Brain microvascular endothelial cell (primary cell): ENCODE measurements at regions not wholly inside any gene's neighbourhood (a gene's known extent, or its start where the extent isn't known, plus 50 kb on each side); places are given as distances from the start of the nearest gene placed in this dataset.
"Not testable (repeated sequence)": the region's sequence is repeated elsewhere in the genome, so short reads cannot be mapped to it uniquely, and the experiment has no call there.

ENCODE experiments used
- DNase-seq: peaks from one replicate; pipeline ENCODE4 v3.0.0-alpha.2; 2020
- H3K27ac ChIP-seq: fragments of 250-450 bp; sonication (Bioruptor Pico); 2 replicates; pipeline ENCODE4 v1.5.1; 2020; ENCODE audit warnings: mild to moderate bottlenecking, moderate library complexity
- H3K27me3 ChIP-seq: fragments of 250-450 bp; sonication (Bioruptor Pico); replicated peaks from 2 replicates; pipeline ENCODE4 v1.5.1; 2020; ENCODE audit warnings: mild to moderate bottlenecking
- H3K36me3 ChIP-seq: fragments of 250-450 bp; sonication (Bioruptor Pico); replicated peaks from 2 replicates; pipeline ENCODE4 v1.5.1; 2020; ENCODE audit warnings: mild to moderate bottlenecking
- H3K4me3 ChIP-seq: 2 replicates; pipeline ENCODE4 v1.5.1; 2011; ENCODE audit warnings: low read depth, mild to moderate bottlenecking, control low read depth, low read length, moderate library complexity
- in situ Hi-C: cut with HindIII; loops from 2 replicates; pipeline ENCODE4 v1.10.0; 2017; ENCODE audit warnings: low sequenced_read_pairs, low pct_ligation_motif_present
- TF ChIP-seq, protein P1 (sequence below): IDR thresholded peaks from 2 replicates; pipeline ENCODE4 v1.5.1; 2011; ENCODE audit warnings: low read depth, mild to moderate bottlenecking, moderate library complexity, low read length, control low read depth, inconsistent platforms; ENCODE audit errors: missing control alignments

GRCh38 chr6:137712587-137712986 is 154.5 kb upstream of the TNFAIP3 start:
- no peak overlapping the region for H3K27ac ChIP-seq
- no peaks in the 10 kb centered on the region for H3K27me3 ChIP-seq
- DNase-seq: no peak
- TF ChIP-seq, protein P1, sequence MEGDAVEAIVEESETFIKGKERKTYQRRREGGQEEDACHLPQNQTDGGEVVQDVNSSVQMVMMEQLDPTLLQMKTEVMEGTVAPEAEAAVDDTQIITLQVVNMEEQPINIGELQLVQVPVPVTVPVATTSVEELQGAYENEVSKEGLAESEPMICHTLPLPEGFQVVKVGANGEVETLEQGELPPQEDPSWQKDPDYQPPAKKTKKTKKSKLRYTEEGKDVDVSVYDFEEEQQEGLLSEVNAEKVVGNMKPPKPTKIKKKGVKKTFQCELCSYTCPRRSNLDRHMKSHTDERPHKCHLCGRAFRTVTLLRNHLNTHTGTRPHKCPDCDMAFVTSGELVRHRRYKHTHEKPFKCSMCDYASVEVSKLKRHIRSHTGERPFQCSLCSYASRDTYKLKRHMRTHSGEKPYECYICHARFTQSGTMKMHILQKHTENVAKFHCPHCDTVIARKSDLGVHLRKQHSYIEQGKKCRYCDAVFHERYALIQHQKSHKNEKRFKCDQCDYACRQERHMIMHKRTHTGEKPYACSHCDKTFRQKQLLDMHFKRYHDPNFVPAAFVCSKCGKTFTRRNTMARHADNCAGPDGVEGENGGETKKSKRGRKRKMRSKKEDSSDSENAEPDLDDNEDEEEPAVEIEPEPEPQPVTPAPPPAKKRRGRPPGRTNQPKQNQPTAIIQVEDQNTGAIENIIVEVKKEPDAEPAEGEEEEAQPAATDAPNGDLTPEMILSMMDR: no peak
- no peaks in the 10 kb centered on the region for H3K36me3 ChIP-seq
- H3K4me3 ChIP-seq: no peak overlapping the region
- in situ Hi-C loops: no loop called here

- in situ Hi-C loops: no loop called here
- DNase-seq: no peak
- H3K4me3 ChIP-seq: no peak overlapping the region
- no peak overlapping the region for H3K27ac ChIP-seq
- no peaks in the 10 kb centered on the region for H3K27me3 ChIP-seq
- TF ChIP-seq, protein P1: no peak
- H3K36me3 ChIP-seq: no peaks in the 10 kb centered on the region
These were observed 151.4 kb upstream of the TNFAIP3 start for GRCh38 chr6:137715589-137716045.

DNA sequence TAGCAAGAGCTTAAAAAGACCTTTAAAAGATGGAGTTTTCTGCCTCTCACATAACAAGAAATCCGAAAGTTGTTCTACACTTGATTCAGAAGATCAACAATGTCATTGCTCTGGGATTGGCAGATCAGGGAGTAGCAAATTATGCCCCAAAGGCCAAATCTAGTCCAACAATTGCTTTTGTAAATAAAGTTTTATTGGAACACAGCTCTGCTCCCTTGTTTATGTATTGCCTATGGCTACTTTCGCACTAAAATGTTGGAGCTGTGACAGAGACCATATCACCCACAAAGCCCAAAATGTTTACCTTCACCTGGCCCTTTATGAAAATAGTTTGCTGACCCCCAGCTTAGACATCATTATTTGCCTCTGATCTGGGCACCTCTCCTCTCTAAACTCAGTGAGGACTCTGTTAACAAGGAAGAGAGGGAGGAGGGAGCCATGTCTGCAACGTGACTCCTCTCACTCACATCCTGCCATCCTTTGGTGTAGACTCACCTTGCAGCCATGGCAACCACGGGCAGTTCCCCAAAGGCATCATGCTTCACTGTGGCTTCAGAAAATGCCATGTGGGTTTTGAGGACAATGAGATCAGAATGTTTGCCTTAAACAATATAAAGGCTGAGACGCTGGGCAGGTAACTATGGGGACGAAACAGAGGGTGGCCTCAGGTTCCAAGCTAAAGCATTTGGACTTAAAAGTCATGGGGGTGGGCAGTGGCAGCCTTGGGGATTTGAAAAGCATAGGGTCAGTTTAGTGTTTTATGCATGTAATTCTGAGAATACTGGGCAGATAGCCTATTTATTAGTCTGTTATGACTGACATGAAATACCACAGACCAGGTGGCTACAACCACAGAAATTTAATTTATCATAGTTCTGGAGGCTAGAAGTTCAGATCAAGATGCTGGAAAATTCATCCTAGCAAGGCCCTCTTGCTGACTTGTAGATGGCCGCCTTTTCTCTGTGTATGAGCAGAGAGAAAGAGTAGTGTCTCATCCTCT is 149.7 kb upstream of the TNFAIP3 start:
- Histone ChIP-seq H3K27ac (no peak overlapping the region), H3K36me3 (no peaks in the 10 kb centered on the region), H3K27me3 (no peaks in the 10 kb centered on the region), H3K4me3 (no peak overlapping the region)
- TF ChIP-seq, protein P1: no peak
- DNase-seq: no peak
- in situ Hi-C loops: no loop called here

- H3K36me3 ChIP-seq, in situ Hi-C loops, H3K27me3 ChIP-seq, DNase-seq, H3K27ac ChIP-seq, H3K4me3 ChIP-seq: not testable (repeated sequence)
These were observed 148.2 kb upstream of the TNFAIP3 start for GRCh38 chr6:137718903-137719302.

DNA sequence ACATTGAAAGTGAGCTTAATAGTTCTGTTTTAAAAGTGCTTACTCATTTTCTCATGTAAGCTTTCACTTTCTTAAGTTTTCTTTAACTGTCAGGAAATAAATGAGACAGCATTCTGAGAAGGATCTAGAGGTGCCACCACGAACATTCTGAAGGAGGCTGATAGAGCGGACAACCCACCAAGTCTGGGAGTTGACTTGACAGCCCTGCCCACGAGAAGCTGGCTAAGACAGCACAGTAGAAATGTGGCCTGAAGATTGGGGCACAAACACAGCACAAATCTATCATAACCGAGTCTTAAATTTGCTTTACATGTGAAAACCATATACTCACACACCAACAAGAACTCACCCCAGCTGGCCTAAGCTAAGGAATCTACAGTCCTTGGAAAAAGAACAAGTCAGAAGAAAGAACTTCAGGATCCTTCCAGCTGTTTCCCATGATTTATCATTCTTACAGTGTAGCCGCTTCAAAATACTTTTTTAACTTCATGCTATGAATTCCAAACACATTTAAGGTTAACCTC is 144.2 kb upstream of the TNFAIP3 start:
- DNase-seq: no peak
- H3K36me3 ChIP-seq: no peaks in the 10 kb centered on the region
- in situ Hi-C loops: no loop called here
- no peaks in the 10 kb centered on the region for H3K27me3 ChIP-seq
- H3K27ac ChIP-seq: no peak overlapping the region
- H3K4me3 ChIP-seq: no peak overlapping the region
- TF ChIP-seq, protein P1: no peak

GRCh38 chr6:137723273-137724017 is 143.6 kb upstream of the TNFAIP3 start:
- Histone ChIP-seq H3K27ac (no peak overlapping the region), H3K27me3 (no peaks in the 10 kb centered on the region), H3K36me3 (no peaks in the 10 kb centered on the region), H3K4me3 (no peak overlapping the region)
- TF ChIP-seq, protein P1: no peak
- no peak for DNase-seq
- in situ Hi-C loops: no loop called here
